IPS-NIHi11 (cell line): ENCODE measurements at regions not wholly inside any gene's neighbourhood (a gene's known extent, or its start where the extent isn't known, plus 50 kb on each side); places are given as distances from the start of the nearest gene placed in this dataset.

Source experiments
- DNase-seq: peaks from one replicate; pipeline ENCODE4 v3.0.0; 2012; ENCODE audit warnings: mixed read lengths, low spot score

DNA sequence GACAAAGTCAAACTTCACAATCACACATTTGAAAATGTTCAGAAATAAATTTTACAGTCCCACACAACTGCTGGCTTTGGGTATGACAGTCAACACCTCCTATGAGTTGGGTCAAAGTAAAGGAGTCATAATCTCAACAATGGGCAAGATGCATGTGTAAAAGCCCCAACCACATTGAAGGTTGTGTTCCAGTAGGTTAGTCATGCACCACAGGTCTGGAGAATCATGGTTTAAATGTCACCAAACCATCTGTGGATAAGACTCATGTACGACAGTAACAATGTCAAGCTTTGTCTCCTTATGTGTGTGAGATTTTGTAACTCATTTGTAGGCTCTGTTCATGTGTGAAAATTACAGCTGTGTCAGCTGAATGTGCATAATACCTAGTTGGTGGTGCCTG, 1065.7 kb upstream of the AMELY start:
- DNase-seq, result no peak

DNA sequence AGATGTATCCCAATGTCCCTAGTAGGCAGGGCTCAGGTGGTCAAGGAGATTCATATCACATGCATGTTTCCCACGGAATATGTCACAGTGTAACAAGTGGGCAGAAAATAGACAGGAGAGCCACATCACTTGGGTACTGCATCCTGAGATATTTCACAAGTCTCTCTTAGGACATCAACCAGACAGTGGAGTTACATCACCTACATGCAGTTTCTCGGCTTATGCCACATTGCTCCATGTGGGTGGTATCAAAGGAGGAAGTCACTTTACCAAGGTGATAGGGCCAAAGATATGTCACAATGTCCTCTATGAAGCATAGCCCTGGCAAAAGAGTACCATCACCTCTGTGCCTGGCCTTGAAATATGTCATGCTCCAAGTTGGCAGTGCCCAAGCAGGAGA, 1056.7 kb upstream of the AMELY start:
- no peak for DNase-seq

DNA sequence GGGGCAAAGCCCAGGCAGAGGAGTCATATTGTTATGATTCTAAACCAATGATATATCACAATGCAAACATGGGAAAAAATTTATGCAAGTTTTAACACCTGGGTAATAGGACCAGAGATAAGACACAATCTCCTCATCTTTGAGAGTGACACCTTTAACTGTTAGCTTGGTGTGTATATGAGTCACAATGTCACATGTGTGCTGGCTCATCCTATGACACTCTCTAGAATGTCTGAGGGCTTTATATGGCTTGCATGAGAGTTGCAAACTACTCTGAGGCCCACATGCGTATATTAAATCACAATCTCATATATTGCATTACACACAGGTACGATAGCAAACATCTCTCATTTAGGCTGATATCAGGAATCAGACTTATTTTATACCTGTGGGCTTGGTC, 1055.4 kb upstream of the AMELY start:
- no peak for DNase-seq

DNA sequence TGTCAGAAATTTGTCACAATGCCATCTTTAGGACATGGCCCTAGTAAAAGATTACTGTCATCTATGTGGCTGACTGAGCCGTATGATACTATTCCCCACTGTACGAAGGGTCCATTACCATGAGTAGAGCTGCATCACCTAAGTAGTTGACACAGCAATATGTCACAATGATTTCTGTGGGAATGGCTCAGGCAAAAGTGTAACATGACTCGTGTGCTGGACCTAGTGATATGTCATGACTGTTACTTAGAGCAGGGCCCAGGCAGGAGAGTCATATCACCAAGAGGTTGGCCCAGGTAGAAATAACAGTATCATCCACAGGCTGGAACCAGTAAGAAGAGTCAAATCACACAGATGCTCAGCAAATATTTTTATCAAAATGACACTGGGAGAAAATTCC, 1051.8 kb upstream of the AMELY start:
- DNase-seq, result no peak

DNA sequence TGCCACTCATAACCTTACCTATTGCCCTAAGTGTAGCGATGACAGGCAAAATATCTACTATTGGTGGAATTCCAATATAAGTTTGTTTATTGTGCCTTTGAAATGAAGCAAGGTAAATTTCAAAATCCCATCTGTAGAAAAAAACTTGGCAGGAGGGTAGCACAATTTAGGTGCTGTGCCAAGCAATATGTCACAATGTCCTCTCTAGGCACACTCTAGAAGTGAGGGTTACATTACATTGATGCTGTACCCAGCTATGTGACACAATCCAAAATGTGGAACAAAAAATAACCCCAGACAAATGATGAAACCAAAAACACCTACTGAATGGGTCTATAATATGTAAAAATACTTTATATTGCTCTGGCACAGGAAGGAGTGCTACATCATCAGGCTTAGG, 1050.8 kb upstream of the AMELY start:
- DNase-seq, result no peak

DNA sequence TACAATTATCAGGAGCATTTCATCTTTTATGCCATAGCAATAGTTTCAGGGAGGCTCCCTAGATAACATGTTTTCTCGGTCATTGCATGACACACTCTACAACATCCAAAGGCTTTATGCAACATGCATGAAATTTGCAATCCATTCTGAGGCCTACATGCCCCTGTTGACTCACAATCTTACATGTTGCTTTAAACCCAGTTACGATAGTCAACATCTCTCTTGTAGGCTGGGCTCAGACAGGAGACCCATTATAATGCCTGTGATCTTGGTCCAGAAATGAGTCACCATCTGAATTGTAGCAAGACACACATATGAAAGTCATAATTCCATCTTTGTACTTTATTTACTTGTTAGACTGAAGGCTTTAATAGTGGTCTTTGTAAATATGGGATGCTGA, 1050.3 kb upstream of the AMELY start:
- no peak for DNase-seq

DNA sequence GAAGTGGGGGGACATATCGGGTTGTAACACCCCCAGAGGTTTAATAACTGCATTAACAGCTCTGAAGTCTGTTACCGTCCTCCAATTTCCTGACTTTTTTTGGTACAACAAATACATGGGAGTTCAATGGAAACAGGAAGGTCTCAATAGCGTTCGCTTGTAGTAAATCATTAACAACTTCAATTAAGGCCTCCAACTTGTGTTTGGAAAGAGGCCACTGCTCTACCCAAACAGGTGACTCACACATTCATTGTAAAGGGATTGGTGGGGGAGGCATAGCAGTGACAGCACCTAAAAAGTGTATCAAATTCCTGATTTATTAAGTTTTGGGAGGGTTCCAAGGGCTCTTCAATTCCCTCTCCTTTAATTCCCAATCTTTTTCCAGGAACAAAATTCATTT, 1046.2 kb upstream of the AMELY start:
- no peak for DNase-seq

DNA sequence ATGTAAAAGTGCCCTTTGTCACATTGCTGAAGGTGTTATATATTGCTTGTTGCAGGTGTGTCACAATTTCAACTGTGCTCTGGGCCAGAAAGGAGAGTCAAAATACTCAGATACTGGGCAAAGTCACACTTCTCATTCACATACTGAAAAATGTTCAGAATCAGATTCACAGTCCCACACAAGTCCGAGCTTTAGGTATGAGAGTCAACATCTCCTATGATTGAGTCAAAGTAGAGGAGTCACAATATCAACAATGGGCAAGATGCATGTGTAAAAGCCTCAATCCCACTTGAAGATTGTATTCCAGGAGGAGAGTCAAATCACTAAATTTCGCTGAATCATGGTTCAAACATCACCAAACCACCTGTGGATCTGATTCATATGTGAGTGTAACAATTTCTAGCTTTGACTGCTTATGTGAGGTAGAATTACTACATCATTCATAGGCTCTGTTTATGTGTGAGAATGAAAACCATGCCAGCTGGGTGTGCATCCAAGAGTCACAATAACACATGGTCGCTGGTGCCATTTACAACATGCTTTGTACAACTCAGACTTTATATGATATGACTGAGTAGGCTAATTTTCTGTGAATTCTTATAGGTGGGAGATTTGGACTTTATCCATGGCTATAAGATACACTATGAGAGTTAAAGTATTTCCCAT, 1039.8 kb upstream of the AMELY start:
- DNase-seq, result no peak

DNA sequence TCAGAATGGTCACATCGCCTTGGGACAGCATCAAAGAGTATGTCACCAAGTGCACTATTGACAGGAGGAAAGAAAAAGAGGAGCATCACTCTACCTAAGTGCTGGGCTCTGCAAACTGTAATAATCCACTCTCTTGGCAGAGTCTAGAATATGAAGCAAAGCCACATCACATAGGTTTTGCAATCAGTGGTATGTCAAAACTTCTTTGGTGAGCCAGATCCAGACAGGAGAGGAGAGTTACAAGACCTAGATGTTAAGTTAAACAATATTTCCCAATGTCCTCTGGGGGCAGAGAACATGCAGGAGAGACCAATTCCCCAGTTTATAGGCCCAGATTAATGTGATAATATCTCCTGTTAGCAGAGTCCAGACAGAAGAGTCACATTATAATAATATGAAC, 1032.6 kb upstream of the AMELY start:
- no peak for DNase-seq

DNA sequence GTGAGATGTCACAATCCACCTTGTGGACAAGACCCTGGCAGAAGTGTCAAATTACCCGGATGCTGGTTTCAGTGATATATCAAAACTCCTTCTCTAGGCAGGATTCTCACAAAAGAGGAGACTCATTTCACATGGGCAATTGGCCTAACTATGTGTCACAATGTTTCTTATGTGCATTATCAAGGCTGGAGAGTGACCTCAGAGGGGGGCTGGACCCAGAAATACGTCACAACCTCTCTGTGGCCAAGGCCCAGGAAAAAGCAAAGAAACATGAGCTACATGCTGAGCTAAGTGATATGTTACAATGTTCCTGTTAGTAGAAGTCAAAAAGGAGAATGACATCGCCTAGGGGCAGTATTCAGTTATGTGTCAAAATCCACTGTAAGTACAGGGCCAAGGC, 1031.2 kb upstream of the AMELY start:
- DNase-seq, result no peak

DNA sequence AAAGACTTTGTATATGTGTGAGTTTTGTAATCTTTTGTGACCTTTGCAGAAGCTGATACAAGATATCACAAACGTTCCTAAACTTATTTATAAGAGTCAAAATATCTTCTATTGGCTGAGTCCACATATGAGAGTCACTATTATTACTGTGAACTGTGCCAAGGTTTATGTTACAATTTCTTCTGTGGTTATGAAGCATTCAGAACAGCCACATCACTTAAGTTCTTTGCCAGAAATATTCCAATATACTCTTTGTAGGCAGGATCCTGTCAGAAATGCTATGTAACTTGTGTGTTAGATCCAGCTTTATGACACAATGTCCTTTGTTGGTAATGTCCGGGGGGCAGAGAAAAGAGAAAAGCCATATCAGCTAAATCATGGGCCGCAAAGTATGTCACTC, 1030.3 kb upstream of the AMELY start:
- DNase-seq, result no peak

DNA sequence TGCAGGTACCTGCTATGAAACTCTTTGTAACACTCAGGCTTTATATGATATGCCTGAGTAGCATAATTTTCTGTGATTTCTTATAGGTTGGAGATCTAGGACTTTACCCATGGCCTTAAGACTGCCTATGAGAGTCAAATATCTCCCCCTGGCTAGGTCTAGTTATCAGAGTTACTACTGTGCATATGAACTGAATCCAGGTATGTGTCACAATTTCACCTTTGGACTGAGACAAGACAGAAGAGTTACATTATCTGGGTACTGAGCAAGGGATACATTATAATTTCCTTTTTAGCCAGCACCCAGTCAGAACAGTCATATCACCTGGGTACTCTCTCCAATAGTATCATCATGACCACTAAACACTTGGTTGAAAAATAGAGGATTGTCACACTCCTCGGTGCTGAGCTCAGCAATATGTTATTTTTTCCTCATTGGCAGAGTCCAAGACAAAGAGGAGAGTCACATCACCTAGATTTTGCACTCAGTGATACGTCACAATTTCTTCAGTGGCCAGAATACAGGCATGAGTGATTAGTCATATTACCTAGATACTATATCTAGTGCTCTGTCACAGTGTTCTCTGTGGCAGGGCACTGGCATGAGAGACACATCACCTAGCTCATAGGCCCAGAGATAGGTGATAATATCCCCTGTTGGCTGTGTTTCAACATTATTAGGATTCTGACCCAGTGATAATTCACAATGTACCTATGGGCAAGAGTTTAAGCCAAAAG, 1027.6 kb upstream of the AMELY start:
- DNase-seq, result no peak

DNA sequence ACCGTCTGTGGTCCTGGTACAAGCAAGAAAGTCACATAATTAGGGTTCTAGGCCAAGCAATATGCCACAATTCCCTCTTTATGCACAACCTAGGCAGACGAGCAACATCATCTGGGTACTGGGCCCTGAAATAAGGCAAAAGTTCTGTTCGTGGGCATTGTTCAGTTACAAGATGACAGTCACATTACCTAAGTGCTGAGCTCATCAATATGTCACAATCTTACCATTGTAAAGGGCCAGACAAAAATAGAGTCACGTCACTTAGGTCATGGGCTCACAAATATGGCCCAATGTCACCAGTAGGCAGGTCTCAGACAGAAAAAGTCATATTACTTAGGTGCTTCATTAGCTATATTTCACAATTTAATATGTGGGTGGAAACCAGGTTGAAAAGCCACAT, 1025.3 kb upstream of the AMELY start:
- no peak for DNase-seq

DNA sequence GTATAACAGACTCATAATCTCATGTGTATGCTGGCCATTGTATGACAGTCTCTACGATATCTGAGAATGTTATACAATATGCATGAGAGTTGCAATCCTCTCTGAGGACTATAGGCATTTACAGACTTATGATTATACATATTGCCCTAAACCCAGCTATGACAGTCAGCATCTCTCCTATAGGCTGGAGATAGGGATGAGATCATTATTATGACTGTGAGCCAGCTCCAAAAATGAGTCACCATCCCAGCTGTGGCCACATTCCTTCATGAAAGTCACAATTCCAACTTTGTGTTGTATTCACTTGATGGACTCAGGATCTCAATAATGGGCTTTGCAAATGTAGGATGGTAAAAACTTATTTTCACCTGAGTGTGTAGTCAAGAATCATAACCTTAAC, 1024.5 kb upstream of the AMELY start:
- DNase-seq, result no peak

DNA sequence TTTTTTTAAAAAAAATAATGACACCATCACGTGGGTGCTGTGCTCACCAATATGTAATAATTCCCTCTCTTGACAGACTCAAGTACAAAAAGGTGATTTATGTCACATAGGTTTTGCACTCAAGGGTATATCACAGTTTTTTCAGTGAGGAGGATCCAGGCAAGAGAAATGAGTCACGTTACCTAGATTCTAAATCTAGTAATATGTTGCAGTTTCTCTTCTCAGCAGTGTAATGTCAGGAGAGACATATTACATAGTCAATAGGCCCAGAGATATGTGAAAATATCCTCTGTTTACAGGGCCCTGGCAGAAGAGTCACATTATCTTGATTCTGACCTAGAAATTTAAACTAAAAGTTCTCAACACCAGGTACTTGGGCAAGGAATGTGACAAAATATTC, 1024.1 kb upstream of the AMELY start:
- no peak for DNase-seq

DNA sequence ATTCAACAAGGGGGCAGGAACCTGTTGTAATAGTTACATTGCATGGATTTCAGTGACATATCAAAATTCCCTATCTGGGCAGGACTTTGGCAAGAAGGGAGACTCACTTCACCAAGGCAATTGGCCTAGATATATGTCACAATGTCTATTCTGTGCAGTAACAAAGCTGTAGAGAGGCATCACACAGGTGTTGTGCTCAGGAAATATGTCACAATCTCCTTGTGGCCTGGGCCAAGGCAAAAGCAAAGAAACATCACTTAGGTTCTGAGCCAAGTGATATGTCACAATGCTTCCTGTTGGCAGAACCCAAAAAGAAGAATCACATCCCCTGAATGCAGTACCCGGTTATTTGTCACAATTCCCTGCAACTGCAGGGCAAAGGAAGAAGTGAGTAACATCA, 1020.9 kb upstream of the AMELY start:
- no peak for DNase-seq

DNA sequence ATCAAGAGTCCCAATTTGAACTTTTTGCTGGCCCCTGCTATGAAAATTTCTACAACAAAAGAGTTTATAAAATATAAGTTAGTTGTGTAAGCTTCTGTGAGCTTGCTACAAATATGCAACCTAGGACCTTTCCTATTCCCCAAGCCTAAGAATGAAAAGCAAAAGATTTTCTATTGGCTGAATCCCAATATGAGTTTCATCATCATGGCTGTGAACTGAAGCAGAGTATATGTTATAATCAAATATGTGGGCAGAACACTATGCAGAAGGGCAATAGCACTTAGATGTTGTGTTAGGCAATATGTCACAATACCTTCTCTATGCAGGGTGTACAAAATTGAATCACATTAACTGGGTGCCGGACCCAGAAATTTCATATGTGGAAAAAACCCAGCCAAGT, 1018.3 kb upstream of the AMELY start:
- DNase-seq, result no peak

DNA sequence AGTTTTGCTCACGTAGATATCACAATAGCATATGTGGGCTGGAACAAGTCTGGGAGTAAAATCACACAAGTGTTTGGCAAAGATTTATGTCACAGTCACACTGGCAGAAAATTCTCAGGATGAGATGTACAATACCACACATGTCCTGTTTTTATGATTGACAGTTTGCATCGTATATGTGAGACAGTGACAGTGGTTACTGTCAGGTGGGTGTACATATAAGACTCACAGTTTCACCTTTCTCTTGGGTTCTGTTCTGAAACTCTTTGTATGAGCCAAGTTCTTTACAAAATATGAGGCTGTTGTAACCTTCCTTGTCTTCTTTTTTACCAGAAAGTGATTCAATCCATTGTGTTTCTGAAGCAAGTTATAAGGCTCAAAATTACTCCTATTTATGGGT, 1012.5 kb upstream of the AMELY start:
- no peak for DNase-seq

DNA sequence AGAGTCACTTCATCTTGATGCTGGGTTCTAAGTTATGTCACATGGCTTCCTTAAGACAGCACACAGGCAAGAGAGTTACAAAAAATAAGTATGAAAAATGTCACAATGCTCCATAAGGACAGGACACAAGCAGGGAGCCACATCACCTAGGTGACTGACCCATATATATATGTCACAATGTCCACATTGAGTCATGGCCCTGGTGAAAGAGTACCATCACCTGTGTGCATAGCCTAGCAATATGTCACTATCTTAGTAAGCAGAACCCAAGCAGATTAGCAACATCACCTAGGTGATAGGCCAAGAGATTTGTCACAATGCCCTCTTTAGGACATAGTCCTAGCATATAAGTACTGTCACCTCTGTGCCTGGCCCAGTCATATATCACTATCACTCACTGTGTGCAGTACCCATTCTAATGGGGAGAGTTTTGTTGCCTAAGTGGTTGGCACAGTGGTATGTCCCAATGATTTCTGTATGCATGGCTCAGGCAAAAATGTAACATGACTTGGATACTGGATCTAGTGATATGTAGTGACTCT, 1012.0 kb upstream of the AMELY start:
- no peak for DNase-seq

DNA sequence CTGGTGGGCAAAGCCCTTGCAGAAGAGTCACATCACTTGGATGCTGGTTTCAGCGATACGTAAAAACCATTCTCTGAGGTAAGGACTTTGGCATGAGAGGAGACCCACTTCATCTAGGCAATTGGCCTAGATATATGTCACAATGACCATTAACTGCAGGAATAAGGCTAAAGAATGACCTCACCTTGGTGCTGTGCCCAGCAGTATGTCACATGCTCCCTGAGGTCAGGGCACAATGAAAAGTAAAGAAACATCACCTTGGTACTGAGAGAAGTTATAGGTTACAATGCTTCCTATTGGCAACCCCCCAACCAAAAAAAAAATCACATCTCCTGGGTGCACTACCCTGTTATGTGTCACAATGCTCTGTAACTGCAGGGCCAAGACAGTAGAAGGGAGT, 1008.8 kb upstream of the AMELY start:
- DNase-seq, result no peak

DNA sequence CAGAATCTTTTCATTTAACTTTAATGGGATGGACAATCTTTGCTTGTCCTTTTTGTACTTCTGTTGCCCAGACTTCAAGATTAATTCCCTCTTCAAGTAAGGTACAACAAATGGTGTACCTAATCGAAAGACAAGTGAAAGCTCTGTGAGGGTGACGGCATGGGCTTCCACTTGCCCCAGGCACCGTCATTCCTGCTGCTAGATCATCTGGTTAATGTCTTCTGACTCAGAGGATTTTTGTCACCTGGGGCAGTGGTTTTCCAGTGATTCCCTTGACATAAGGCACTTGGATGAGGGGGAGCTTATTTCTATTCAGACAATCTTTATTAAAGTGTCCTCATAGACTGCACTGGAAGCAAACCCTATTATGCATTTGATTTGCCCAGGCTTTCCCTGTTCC, 977.0 kb upstream of the AMELY start:
- no peak for DNase-seq

DNA sequence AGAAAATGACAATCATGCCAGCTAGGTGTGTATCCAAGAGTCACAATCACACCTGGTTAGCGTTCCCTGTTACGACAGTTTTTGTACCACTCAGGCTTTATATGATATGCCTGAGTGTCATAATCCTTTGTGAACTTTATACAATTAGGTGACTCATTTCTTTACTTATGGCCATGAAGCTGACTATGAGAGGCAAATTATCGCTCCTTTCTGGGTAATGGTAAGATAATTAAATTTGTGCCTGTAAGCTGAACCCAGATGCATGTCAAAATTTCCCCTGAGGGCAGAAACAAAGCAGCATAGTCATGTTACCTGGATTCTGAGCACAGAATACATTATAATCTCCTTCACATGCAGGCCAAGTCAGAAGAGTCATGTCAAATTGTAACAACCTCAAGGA, 970.1 kb upstream of the AMELY start:
- DNase-seq, result no peak

DNA sequence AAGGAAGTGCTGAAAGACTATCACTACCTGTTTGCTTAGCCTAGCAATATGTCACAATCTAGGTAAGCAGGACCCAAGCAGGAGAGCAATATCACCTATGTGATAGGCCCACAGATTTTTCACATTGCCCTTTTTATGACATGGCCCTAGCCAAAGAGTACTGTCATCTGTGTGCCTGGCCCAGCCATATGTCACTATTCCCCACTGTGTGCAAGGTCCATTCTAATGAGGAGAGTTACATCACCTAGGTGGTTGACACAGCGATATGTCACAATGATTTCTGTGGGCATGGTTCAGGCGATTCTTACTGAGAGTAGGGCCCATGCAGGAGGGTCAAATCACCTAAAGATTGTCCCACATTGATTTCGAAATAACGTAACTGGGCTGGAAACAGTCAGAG, 967.7 kb upstream of the AMELY start:
- no peak for DNase-seq

DNA sequence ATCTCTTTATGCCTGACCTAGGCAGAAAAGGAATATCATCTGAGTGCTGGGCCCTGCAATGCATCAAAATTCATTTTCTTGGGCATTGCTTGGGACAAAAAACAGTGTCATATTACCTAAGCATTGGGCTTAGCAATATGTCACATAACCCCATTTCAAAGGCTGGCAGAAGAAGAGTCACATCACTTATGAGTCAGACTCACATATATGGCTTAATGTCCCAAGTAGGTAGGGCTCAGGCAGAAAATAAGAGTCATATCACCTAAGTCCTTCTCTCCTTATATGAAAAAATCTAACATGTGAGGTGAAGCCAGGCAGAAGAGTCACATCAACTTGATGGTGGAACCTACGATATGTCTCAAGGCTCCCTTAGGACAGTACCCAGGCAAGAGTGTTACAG, 967.2 kb upstream of the AMELY start:
- no peak for DNase-seq
